Transverse colon (tissue), 4 donors: ENCODE measurements at regions not wholly inside any gene's neighbourhood (a gene's known extent, or its start where the extent isn't known, plus 50 kb on each side); places are given as distances from the start of the nearest gene placed in this dataset.
A peak's percentile ranks its signal among the peaks of the same experiment; 100 is the strongest.

Source experiments
- DNase-seq: peaks from one replicate; pipeline ENCODE4 v3.0.0-alpha.2; 2019
- H3K27ac ChIP-seq, 4 donors: fragments of 200-600 bp; sonication (generic); 2 replicates each; pipeline ENCODE4 v1.5.1; 2016 to 2018; ENCODE audit warnings: inconsistent platforms in 4 of 4
- H3K27me3 ChIP-seq: fragments of 200-600 bp; sonication (generic); 2 replicates; pipeline ENCODE4 v1.5.1; 2017; ENCODE audit warnings: inconsistent platforms
- H3K36me3 ChIP-seq, 4 donors: fragments of 200-600 bp; sonication (generic); 2 replicates each; pipeline ENCODE4 v1.5.1; 2017 to 2019; ENCODE audit warnings: inconsistent platforms in 4 of 4
- H3K4me1 ChIP-seq, 4 donors: fragments of 200-600 bp; sonication (generic); 2 replicates each; pipeline ENCODE4 v1.5.1; 2017 to 2020; ENCODE audit warnings: inconsistent platforms in 4 of 4
- H3K4me3 ChIP-seq, 4 donors: fragments of 200-600 bp; sonication (generic); 1 replicate in 1 of 4; 2 replicates in 3 of 4; pipeline versions ENCODE4 v1.5.1 to v1.6.1; 2017 to 2019; ENCODE audit warnings: inconsistent platforms in 4 of 4
- H3K9me3 ChIP-seq, 2 donors: fragments of 200-600 bp; sonication (generic); 2 replicates each; pipeline ENCODE4 v1.5.1; 2017 to 2019; ENCODE audit warnings: inconsistent platforms in 2 of 2
- CTCF ChIP-seq, 5 experiments: fragments of 200-600 bp in 3 of 5; fragments of 450-650 bp in 2 of 5; sonication (generic) in 3 of 5; IDR thresholded peaks; 1 replicate in 2 of 5; 2 replicates in 3 of 5; pipeline ENCODE4 v1.5.1; 2016 to 2017; ENCODE audit warnings: antibody characterized with exemption in 5 of 5, inconsistent platforms in 3 of 5, mild to moderate bottlenecking in 2 of 5, moderate library complexity in 1 of 5
- EP300 ChIP-seq: sonication (generic); formaldehyde crosslinking; IDR thresholded peaks from one replicate; pipeline ENCODE4 v1.6.1; 2017; ENCODE audit warnings: antibody characterized with exemption, low read depth
- POLR2A ChIP-seq: fragments of 450-650 bp; IDR thresholded peaks from one replicate; pipeline ENCODE4 v1.6.1; 2016; ENCODE audit warnings: antibody characterized with exemption, mild to moderate bottlenecking, moderate library complexity
- POLR2AphosphoS5 ChIP-seq, 3 donors: sonication (generic); formaldehyde crosslinking; IDR thresholded peaks; one replicate each; pipeline ENCODE4 v1.6.1; 2016; ENCODE audit warnings: antibody characterized with exemption in 3 of 3
- WGBS, 2 donors: methylation state at CpG; one replicate each; pipeline ENCODE4 v1.1.5; 2018; ENCODE audit warnings: low coverage in 1 of 2; 5-methylcytosine and 5-hydroxymethylcytosine counted together
- in situ Hi-C, 4 donors: fragments of 200-750 bp; cut with MboI; loops; one replicate each; pipeline versions ENCODE4 v1.15.0 to v1.15.1; 2017; ENCODE audit warnings: low sequenced_read_pairs in 3 of 4, low pct_ligation_motif_present in 1 of 4, low pct_unique_long_range_greater_than_20kb in 1 of 4
- intact Hi-C: fragments of 100-400 bp; cut with DNase I; formaldehyde crosslinking; loops from one replicate; pipeline ENCODE4 v1.15.1; 2023; ENCODE audit warnings: low total_unique reads

GRCh38 chr2:183984871-183985270 lies 613.5 kb upstream of the ZNF804A start:
- H3K27ac ChIP-seq: no peak overlapping the region
- H3K4me3 ChIP-seq: no peak overlapping the region
- H3K9me3 ChIP-seq: no peaks in the 10 kb centered on the region
- no peak for DNase-seq
- TF ChIP-seq EP300: no peak
- no peak for TF ChIP-seq POLR2A
- no peak for TF ChIP-seq POLR2AphosphoS5 (IDR thresholded peaks at IDR 0.05)
- TF ChIP-seq CTCF (IDR thresholded peaks at IDR 0.05): no peak
- no peaks in the 10 kb centered on the region for H3K4me1 ChIP-seq
- no peaks in the 10 kb centered on the region for H3K36me3 ChIP-seq
- intact Hi-C loops (loop anchor here (5.0 kb wide), 1 partner anchor 1967 kb away; no protein-coding TSS in a partner anchor), in situ Hi-C loops (no loop called here)
- H3K27me3 ChIP-seq: no peaks in the 10 kb centered on the region

- no peak for DNase-seq
- Histone ChIP-seq H3K36me3 (no peaks in the 10 kb centered on the region), H3K4me3 (no peak overlapping the region), H3K4me1 (peaks cover 0 to 16% (median 5%) of the 10 kb centered on the region in 4 donors), H3K27ac (peak overlapping the region in 3 of 4 donors; percentile 19 to 40 (median 38)), H3K27me3 (no peaks in the 10 kb centered on the region), H3K9me3 (no peaks in the 10 kb centered on the region)
- intact Hi-C loops: no loop called here
- in situ Hi-C loops: no loop called here
- TF ChIP-seq EP300 (no peak), CTCF (IDR thresholded peaks at IDR 0.05) (no peak), POLR2AphosphoS5 (IDR thresholded peaks at IDR 0.05) (no peak)
Observed at GRCh38 chr2:183991968-183992367, 606.4 kb upstream of the ZNF804A start.

DNA sequence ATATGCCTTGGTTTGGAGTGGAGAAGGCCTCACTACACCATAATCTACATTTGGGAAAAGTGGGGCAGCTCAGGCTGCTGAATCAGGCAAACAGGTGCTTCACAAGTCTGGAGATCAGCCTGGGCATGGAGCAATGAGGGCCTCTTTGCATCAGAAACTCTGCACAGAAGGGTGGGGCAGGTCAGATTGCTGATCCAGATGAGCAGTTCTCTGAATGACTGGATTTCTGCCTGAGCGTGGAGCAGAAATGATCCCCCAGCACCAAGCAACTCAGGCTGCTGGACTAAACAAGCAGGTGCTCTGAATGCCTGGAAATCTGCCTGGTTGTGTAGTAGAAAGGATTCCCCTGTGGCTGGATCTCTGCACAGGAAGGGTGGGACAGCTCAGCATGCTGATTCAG lies 605.3 kb upstream of the ZNF804A start:
- DNase-seq: no peak
- no peaks in the 10 kb centered on the region for H3K27me3 ChIP-seq
- no peak for TF ChIP-seq POLR2AphosphoS5 (IDR thresholded peaks at IDR 0.05)
- no peak for TF ChIP-seq CTCF (IDR thresholded peaks at IDR 0.05)
- H3K36me3 ChIP-seq: no peaks in the 10 kb centered on the region
- H3K27ac ChIP-seq: no peak overlapping the region
- intact Hi-C loops: no loop called here
- H3K9me3 ChIP-seq: no peaks in the 10 kb centered on the region
- H3K4me3 ChIP-seq: no peak overlapping the region
- H3K4me1 ChIP-seq: peaks cover 0 to 27% (median 13%) of the 10 kb centered on the region in 4 donors
- 45% methylated on average over 1 of the region's 1 CpG; no CpG with 5 or more reads in 1 of the 2 donors for WGBS, 2 donors
- in situ Hi-C loops: no loop called here

DNA sequence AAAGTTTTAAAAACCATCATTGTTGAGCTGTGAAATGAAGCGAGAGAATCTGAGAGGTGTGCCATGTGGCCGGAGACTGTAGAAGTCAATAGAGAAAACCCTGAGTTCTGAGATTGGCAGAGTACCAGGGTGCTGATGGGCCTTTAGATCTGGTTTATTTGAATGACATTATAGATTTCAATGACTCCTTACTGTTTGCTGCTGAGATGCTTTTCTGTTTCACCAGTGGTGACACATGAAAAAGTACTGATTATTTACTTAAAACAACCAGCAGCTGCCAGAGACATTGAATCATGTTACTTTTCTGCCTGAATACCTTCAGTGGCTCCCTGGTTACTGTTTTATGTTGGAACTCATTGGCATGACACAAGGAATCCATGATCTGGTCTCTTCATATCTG lies 602.7 kb upstream of the ZNF804A start:
- 72 to 90% methylated on average over 2 of the region's 2 CpGs for WGBS, 2 donors
- no peak for DNase-seq
- TF ChIP-seq POLR2AphosphoS5 (IDR thresholded peaks at IDR 0.05) (no peak), CTCF (IDR thresholded peaks at IDR 0.05) (no peak), EP300 (no peak), POLR2A (no peak)
- H3K4me1 ChIP-seq: peaks cover 0 to 40% (median 18%) of the 10 kb centered on the region in 4 donors
- no peaks in the 10 kb centered on the region for H3K9me3 ChIP-seq
- H3K27ac ChIP-seq: no peak overlapping the region
- no peaks in the 10 kb centered on the region for H3K27me3 ChIP-seq
- no peak overlapping the region for H3K4me3 ChIP-seq
- in situ Hi-C loops: no loop called here
- intact Hi-C loops: no loop called here
- no peaks in the 10 kb centered on the region for H3K36me3 ChIP-seq
